ENCODE measurements at regions not wholly inside any gene's neighbourhood (a gene's known extent, or its start where the extent isn't known, plus 50 kb on each side); places are given as distances from the start of the nearest gene placed in this dataset.
A peak's percentile ranks its signal among the peaks of the same experiment; 100 is the strongest.

DNA sequence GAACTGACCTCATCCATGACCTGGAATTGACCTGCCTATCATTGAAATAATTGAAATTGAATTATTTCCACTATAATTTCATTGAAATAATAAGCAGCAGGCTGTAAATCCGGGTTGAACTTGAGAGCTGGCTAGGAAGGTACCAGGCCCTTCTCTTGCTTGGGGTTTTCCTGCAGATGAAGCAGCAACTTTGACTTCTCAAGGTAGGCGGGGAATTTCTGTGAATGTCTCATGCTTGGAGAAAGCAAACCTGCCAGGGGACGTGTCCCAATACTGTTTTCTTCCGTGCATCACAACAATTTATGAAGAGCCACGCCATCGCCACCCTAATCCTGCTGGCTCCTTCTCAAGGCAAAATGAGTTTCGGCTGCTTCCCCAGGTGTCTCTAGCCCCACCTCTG lies 97.5 kb upstream of the XYLT1 start:
- Histone ChIP-seq H3K27me3 (no peaks in the 10 kb centered on the region), H4K20me1 (no peaks in the 10 kb centered on the region), H3K9me3 (replicated peaks in 1 of 11) (0 out of 22 replicates have a peak, but pooled peaks cover 0 to 4% (median 0%) of the 10 kb centered on the region in 11 experiments), H3K27ac (no peak overlapping the region), H3K4me1 (no peaks in the 10 kb centered on the region), H3K4me3 (no peak overlapping the region), H3K4me2 (no peak overlapping the region), H3K36me3 (no peaks in the 10 kb centered on the region), H3K9ac (no peak overlapping the region)
- no peak for TF ChIP-seq Cebpa-rat (IDR thresholded peaks at IDR 0.05)

DNA sequence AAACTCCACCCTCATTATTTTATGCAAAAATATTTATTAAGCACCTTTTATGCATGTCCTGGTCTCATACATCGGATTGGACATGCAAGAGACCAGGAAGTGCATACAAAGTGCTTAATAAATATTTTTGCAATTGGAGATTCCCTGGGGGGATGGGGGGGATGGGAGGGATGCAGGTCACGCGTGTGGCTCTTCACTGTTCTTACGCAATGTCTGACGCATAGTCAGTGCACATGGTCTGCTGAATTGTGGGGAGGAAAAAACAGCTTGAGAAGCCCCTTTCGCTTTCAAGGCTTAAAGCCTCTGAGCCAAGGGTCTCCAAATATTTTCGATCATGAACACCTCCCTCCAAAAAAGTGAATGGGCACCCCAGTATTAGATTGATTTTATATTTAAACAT lies 96.7 kb upstream of the XYLT1 start:
- Histone ChIP-seq H3K36me3 (no peaks in the 10 kb centered on the region), H3K27me3 (no peaks in the 10 kb centered on the region), H3K4me3 (no peak overlapping the region), H3K27ac (no peak overlapping the region), H4K20me1 (no peaks in the 10 kb centered on the region), H3K4me2 (no peak overlapping the region), H3K4me1 (no peaks in the 10 kb centered on the region), H3K9ac (no peak overlapping the region), H3K9me3 (replicated peaks in 1 of 11) (0 out of 22 replicates have a peak, but pooled peaks cover 0 to 4% (median 0%) of the 10 kb centered on the region in 11 experiments)
- peak in 3 of 11 experiments; percentile 18 to 59 (median 44); a peak in 2 of 22 replicates for TF ChIP-seq Cebpa-rat (IDR thresholded peaks at IDR 0.05)

DNA sequence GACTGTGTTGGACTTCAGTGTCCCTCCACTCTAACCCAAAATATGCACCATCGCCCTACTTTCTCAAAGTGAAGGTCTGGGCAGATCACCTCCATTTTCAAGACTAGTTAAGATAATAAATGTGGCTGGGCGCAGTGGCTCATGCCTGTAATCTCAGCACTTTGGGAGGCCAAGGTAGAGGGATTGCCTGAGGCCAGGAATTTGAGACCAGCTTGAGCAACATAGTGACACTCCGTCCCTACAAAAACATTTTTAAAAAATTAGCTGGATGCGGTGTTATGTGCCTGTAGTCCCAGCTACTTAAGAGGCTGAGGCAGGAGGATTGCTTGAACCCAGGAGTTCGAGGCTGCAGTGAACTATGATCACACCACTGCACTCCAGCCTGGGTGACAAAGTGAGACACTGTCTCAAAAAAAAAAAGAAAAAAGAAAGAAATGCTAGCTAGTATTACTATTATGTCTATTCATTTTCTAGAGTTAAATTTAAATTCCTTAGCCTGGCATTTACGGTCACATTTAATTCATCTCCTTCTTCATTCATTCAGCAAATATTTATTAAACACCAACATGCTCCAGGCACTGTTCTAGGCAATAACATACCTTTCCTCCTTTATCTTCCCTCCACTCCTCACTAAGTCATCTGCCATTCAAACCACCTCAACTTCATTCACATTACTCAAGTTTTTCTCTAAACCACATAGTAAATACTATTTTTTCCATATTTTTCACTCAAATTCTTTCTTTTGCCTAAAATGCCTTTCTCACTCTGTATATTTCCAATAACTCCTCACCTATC lies 96.1 kb upstream of the XYLT1 start:
- Histone ChIP-seq H3K27ac (no peak overlapping the region), H4K20me1 (no peaks in the 10 kb centered on the region), H3K36me3 (no peaks in the 10 kb centered on the region), H3K9me3 (replicated peaks in 1 of 11) (0 out of 22 replicates have a peak, but pooled peaks cover 0 to 4% (median 0%) of the 10 kb centered on the region in 11 experiments), H3K4me1 (no peaks in the 10 kb centered on the region), H3K27me3 (no peaks in the 10 kb centered on the region), H3K9ac (no peak overlapping the region), H3K4me3 (no peak overlapping the region), H3K4me2 (no peak overlapping the region)
- TF ChIP-seq Cebpa-rat (IDR thresholded peaks at IDR 0.05): no peak

DNA sequence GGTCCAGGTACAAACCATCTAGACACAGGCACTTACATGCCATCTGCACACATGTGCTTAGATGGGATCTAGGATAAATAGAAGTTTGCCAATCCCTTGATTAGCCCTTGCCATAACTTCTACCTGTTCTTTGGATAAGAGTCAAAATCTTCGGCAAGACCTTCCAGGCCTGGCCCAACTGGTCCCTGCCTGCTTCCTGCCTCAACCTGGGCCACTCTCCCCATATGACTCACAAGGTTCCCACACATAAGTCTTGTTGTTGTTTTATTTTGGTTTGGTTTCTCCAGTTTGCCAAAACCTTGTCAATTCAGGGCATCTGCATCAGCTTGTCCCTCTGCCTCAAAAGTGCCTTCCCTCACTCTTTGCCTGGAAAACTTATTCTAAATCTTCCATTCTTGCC lies 95.3 kb upstream of the XYLT1 start:
- H3K4me3 ChIP-seq: no peak overlapping the region
- TF ChIP-seq Cebpa-rat (IDR thresholded peaks at IDR 0.05): no peak
- H3K27me3 ChIP-seq: no peaks in the 10 kb centered on the region
- H3K27ac ChIP-seq: no peak overlapping the region
- H3K9me3 ChIP-seq (replicated peaks in 1 of 11): 0 out of 22 replicates have a peak, but pooled peaks cover 0 to 4% (median 0%) of the 10 kb centered on the region in 11 experiments
- no peaks in the 10 kb centered on the region for H4K20me1 ChIP-seq
- no peak overlapping the region for H3K4me2 ChIP-seq
- H3K9ac ChIP-seq: no peak overlapping the region
- no peaks in the 10 kb centered on the region for H3K36me3 ChIP-seq
- H3K4me1 ChIP-seq: no peaks in the 10 kb centered on the region

DNA sequence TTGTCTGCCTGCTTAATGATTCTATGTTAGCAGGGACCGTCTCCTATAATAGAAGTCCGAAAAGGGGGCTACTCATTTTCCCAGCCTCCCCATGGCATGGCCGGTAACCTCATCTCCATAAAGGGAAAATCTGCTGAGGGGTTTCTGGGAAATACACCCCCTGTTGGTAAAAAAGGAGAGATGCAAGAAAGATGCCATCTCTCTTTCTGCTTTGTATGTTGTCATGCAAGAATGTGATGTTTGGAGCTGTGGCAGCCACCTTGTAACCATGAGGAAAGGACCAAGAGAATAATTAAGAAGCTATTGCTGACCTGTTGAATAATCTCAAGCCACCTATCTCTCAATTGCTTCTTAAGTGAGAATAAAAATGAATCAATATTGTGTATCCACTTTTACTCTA lies 94.8 kb upstream of the XYLT1 start:
- Histone ChIP-seq H3K4me3 (no peak overlapping the region), H3K27ac (no peak overlapping the region), H3K9ac (no peak overlapping the region), H3K36me3 (no peaks in the 10 kb centered on the region), H3K4me2 (no peak overlapping the region), H3K9me3 (replicated peaks in 1 of 11) (0 out of 22 replicates have a peak, but pooled peaks cover 0 to 4% (median 0%) of the 10 kb centered on the region in 11 experiments), H3K27me3 (no peaks in the 10 kb centered on the region), H4K20me1 (no peaks in the 10 kb centered on the region), H3K4me1 (no peaks in the 10 kb centered on the region)
- TF ChIP-seq Cebpa-rat (IDR thresholded peaks at IDR 0.05): no peak

DNA sequence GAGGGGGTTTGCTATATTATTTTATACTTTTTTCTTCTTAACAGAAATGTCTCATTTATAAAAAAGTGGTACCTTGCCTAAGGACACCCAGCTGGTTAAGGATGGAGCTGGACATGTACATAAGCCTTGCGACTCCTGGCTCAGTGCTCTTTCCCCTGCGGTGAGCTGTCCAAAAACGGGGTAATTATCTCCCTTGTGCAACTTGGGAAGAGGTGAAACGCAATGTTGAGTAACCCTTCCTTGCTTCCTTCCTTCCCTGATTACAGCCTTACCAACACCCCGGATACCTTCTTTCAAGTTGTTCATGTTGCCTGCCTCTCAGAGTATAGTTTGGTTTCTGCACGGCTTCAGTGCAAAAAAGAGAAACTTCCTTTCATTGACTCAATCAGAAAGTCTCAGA lies 94.1 kb upstream of the XYLT1 start:
- Histone ChIP-seq H3K27ac (no peak overlapping the region), H3K4me1 (no peaks in the 10 kb centered on the region), H3K9ac (no peak overlapping the region), H3K4me3 (no peak overlapping the region), H4K20me1 (no peaks in the 10 kb centered on the region), H3K36me3 (no peaks in the 10 kb centered on the region), H3K4me2 (no peak overlapping the region), H3K9me3 (replicated peaks in 1 of 11) (0 out of 22 replicates have a peak, but pooled peaks cover 0 to 4% (median 0%) of the 10 kb centered on the region in 11 experiments), H3K27me3 (no peaks in the 10 kb centered on the region)
- TF ChIP-seq Cebpa-rat (IDR thresholded peaks at IDR 0.05): no peak

DNA sequence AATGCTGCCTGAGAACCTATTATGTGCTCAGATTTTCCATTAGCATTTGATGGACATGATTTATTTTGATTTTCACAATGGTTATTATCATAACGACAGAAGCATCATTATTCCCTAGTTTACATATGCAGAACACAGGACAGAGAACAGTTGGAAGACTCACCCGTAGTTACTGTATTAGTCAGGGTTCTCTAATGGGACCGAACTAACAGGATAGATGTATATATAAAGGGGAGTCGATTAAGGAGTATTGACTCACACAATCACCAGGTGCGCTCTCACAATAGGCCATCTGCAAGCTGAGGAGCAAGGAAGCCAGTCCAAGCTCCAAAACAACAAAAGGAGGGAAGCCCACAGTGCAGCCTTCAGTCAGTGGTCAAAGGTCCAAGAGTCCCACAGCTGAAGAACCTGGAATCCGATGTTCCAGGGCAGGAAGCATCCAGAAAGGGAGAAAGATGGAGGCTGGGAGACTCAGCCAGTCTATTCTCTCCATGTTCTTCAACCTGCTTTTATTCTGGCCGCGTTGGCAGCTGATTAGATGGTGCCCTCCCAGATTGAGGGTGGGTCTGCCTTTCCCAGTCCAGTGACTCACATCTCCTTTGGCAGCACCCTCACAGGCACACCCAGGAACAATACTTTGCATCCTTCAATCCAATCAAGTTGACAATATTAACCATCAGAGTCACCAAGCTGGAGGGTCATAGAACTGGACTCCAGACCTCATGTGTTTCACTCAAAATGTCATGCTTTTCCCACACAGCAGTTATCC lies 92.7 kb upstream of the XYLT1 start:
- H3K9me3 ChIP-seq (replicated peaks in 1 of 11): 0 out of 22 replicates have a peak, but pooled peaks cover 0 to 4% (median 0%) of the 10 kb centered on the region in 11 experiments
- no peaks in the 10 kb centered on the region for H3K4me1 ChIP-seq
- no peaks in the 10 kb centered on the region for H3K27me3 ChIP-seq
- no peak overlapping the region for H3K27ac ChIP-seq
- no peak for TF ChIP-seq Cebpa-rat (IDR thresholded peaks at IDR 0.05)
- no peaks in the 10 kb centered on the region for H3K36me3 ChIP-seq
- H3K4me2 ChIP-seq: no peak overlapping the region
- no peak overlapping the region for H3K9ac ChIP-seq
- H4K20me1 ChIP-seq: no peaks in the 10 kb centered on the region
- H3K4me3 ChIP-seq: no peak overlapping the region

DNA sequence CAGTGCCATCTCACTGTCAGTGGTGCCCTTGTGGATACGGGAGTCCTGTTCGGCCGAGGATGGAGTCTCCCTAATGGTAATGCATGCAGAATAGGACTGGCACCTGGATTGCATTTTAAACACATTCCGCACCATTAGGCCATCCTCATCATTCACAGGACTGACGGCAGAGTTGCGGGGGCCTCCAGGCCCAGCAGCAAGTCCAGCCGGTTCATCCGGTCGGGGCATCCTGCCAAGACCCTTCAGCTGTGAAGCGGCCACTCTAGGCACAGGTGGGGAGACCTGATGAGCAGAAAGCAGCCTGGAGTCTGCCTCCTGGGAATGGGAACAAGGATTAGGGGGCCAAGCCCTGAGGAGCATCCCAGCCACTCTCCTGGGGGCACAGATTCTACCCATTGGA lies 90.3 kb upstream of the XYLT1 start:
- H3K36me3 ChIP-seq: no peaks in the 10 kb centered on the region
- no peak overlapping the region for H3K9ac ChIP-seq
- H3K4me2 ChIP-seq: no peak overlapping the region
- H3K27me3 ChIP-seq: no peaks in the 10 kb centered on the region
- no peak for TF ChIP-seq Cebpa-rat (IDR thresholded peaks at IDR 0.05)
- 0 out of 22 replicates have a peak, but pooled peaks cover 0 to 4% (median 0%) of the 10 kb centered on the region in 11 experiments for H3K9me3 ChIP-seq (replicated peaks in 1 of 11)
- no peak overlapping the region for H3K4me3 ChIP-seq
- no peaks in the 10 kb centered on the region for H3K4me1 ChIP-seq
- H3K27ac ChIP-seq: no peak overlapping the region
- no peaks in the 10 kb centered on the region for H4K20me1 ChIP-seq

DNA sequence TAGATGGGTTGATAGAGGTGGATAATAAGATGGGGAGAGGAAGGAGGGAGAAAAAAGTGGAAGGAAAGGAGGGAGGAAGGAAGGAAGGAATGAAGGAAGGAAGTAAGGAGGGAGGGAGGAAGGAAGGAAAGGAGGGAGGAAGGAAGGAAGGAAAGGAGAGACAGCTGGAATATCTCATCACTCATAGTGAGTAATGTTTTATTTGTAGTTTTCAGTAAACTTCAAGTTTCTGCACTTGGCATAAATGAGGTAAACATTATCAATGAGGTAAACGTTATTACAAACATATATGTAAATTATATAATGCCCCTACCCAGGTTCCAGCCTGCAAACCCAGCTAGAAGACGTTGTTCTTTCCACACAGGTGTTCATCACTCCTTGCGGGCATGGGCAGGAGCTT lies 89.8 kb upstream of the XYLT1 start:
- no peaks in the 10 kb centered on the region for H4K20me1 ChIP-seq
- TF ChIP-seq Cebpa-rat (IDR thresholded peaks at IDR 0.05): no peak
- H3K9me3 ChIP-seq (replicated peaks in 1 of 11): 0 out of 22 replicates have a peak, but pooled peaks cover 0 to 2% (median 0%) of the 10 kb centered on the region in 11 experiments
- H3K4me3 ChIP-seq: no peak overlapping the region
- H3K36me3 ChIP-seq: no peaks in the 10 kb centered on the region
- no peaks in the 10 kb centered on the region for H3K4me1 ChIP-seq
- H3K9ac ChIP-seq: no peak overlapping the region
- H3K27me3 ChIP-seq: no peaks in the 10 kb centered on the region
- no peak overlapping the region for H3K4me2 ChIP-seq
- H3K27ac ChIP-seq: no peak overlapping the region
